ENCODE measurements at regions not wholly inside any gene's neighbourhood (a gene's known extent, or its start where the extent isn't known, plus 50 kb on each side); places are given as distances from the start of the nearest gene placed in this dataset.
A peak's percentile ranks its signal among the peaks of the same experiment; 100 is the strongest.

DNA sequence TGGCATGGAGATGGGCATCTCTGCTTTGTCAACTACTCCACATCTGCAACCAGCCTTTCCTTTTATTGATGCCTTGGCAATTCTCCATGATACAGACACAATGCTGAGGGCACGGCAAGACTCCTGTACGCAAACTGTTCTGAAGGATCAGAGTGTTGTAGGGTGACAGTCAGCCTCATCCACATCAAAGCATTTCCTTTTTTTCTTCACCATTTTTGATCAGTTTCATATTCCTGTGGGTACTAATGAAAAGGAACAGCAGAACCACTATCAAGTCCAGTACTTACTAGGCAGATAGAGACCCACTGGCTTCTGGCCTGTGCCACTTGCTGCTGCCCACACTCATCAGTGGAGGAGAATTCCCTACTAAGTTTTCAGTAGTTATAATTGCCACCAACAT, 181.6 kb downstream of the PALM2AKAP2 start:
- H3K27me3 Mint-ChIP-seq (ENCODE audit: low read depth in 2 of 2): peaks cover 24 to 38% of the 10 kb centered on the region in 2 donors
- no peaks in the 10 kb centered on the region for H3K4me1 ChIP-seq (ENCODE audit: control insufficient read depth, insufficient read depth, low read length)
- H3K4me3 ChIP-seq (ENCODE audit: low read length): no peak overlapping the region
- TF ChIP-seq CTCF (IDR thresholded peaks at IDR 0.05): no peak
- H3K36me3 ChIP-seq (ENCODE audit: control insufficient read depth, insufficient read depth, low read length): no peaks in the 10 kb centered on the region
- H3K27me3 ChIP-seq (ENCODE audit: control insufficient read depth, insufficient read depth, low read length): no peaks in the 10 kb centered on the region
- no peaks in the 10 kb centered on the region for H3K36me3 Mint-ChIP-seq
- DNase-seq (no peak), ATAC-seq (no peak)
- no peak overlapping the region for H3K27ac ChIP-seq (ENCODE audit: low read length)
- H3K9me3 Mint-ChIP-seq: no peaks in the 10 kb centered on the region
- intact Hi-C loops (cut with micrococcal nuclease): no loop called here
- H3K4me1 Mint-ChIP-seq: no peaks in the 10 kb centered on the region
- WGBS (ENCODE audit: insufficient coverage): 38% methylated on average over 2 of the region's 2 CpGs
- H3K27ac Mint-ChIP-seq: no peak overlapping the region
- H3K4me3 Mint-ChIP-seq: no peak overlapping the region
- no peaks in the 10 kb centered on the region for H3K9me3 ChIP-seq (ENCODE audit: control insufficient read depth, insufficient read depth, low read length)

DNA sequence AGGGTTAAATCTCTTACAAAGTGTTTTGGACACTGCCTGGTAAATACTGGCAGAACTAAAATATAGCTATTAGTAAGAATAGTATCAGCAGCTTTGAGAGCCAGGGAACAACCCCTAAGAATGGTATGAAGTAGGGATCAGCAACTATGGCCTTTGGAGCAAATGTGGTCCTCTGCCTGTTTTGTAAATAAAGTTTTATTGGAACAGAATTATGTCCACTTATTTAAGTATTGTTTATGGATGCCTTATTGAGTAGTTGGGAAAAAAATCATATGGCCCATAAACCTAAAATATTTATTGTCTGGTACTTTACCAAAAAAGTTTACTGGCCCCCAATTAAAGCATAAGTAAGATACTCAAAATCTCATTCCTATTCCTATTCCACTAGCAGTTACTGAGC, 182.2 kb downstream of the PALM2AKAP2 start:
- Mint-ChIP-seq H3K36me3 (no peaks in the 10 kb centered on the region), H3K4me1 (no peaks in the 10 kb centered on the region), H3K27me3 (ENCODE audit: low read depth in 2 of 2) (peaks cover 20 to 32% of the 10 kb centered on the region in 2 donors), H3K27ac (no peak overlapping the region), H3K4me3 (no peak overlapping the region), H3K9me3 (no peaks in the 10 kb centered on the region)
- H3K9me3 ChIP-seq (ENCODE audit: control insufficient read depth, insufficient read depth, low read length): no peaks in the 10 kb centered on the region
- DNase-seq (no peak), ATAC-seq (no peak)
- H3K27me3 ChIP-seq (ENCODE audit: control insufficient read depth, insufficient read depth, low read length): no peaks in the 10 kb centered on the region
- no peaks in the 10 kb centered on the region for H3K4me1 ChIP-seq (ENCODE audit: control insufficient read depth, insufficient read depth, low read length)
- H3K4me3 ChIP-seq (ENCODE audit: low read length): no peak overlapping the region
- intact Hi-C loops (cut with micrococcal nuclease): no loop called here
- no peak for TF ChIP-seq CTCF (IDR thresholded peaks at IDR 0.05)
- H3K27ac ChIP-seq (ENCODE audit: low read length): no peak overlapping the region
- no peaks in the 10 kb centered on the region for H3K36me3 ChIP-seq (ENCODE audit: control insufficient read depth, insufficient read depth, low read length)

DNA sequence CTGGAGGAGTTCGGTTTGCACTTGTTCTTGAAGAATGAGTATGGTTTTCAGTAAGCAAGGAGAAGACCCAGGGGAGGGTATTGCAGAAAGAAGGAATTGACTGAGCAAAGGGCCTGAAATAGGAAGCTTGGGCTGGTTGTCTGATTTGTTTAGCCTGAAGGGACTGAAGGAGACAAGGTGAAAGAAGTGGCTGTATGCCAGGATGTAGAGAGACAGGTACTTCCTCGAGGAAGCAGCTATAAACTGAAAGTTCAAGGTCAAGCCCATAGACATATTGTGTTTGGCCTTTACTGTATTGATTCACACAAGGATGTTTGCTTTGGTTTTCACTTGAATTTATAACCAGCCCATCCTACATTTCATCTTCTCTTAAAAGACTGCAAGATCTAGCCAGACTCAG, 183.1 kb downstream of the PALM2AKAP2 start:
- Mint-ChIP-seq H3K27me3 (ENCODE audit: low read depth in 2 of 2) (peaks cover 20 to 23% of the 10 kb centered on the region in 2 donors), H3K36me3 (no peaks in the 10 kb centered on the region), H3K9me3 (no peaks in the 10 kb centered on the region), H3K27ac (no peak overlapping the region), H3K4me1 (no peaks in the 10 kb centered on the region), H3K4me3 (no peak overlapping the region)
- no peak for DNase-seq
- intact Hi-C loops (cut with micrococcal nuclease): no loop called here
- TF ChIP-seq CTCF (IDR thresholded peaks at IDR 0.05): no peak
- Histone ChIP-seq H3K36me3 (ENCODE audit: control insufficient read depth, insufficient read depth, low read length) (no peaks in the 10 kb centered on the region), H3K4me1 (ENCODE audit: control insufficient read depth, insufficient read depth, low read length) (peaks cover 2% of the 10 kb centered on the region), H3K27ac (ENCODE audit: low read length) (no peak overlapping the region), H3K27me3 (ENCODE audit: control insufficient read depth, insufficient read depth, low read length) (no peaks in the 10 kb centered on the region), H3K9me3 (ENCODE audit: control insufficient read depth, insufficient read depth, low read length) (no peaks in the 10 kb centered on the region), H3K4me3 (ENCODE audit: low read length) (no peak overlapping the region)
- no peak for ATAC-seq
- WGBS (ENCODE audit: insufficient coverage): 79% methylated on average over 2 of the region's 2 CpGs

DNA sequence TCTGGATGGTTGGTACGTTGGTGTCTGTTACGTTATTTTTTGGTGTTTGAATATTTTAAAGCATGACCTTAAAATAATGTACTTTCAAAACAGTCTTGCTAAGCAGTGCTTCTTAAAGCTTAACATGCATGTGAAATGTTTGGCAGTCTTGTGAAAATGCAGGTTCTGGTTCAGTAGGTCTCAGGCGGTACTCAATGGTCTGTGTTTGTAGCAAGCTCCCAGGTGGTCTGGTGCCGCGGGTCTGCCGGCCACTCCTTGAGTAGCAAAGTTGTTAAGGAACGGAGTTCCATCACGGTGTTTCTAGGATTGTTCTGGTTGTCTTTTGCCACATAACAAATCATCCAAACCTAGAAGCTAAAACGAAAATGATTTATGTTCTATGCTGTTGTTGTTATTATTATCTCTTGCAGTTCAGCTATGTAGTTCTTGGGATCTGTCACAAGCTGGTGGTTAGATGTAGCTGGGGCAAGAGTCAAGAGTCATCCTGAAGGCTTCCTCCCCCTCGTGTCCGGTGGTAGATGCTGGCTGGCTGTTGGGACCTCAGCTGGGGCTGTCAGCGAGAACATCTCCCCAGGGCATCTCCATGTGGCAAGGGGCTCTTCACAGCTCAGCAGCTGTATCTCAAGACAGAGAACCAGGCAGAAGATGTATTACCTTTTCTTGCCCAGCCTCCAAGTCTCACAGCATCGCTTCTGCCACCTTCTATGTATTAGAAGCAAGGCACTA, 186.8 kb downstream of the PALM2AKAP2 start:
- DNase-seq (no peak), ATAC-seq (no peak)
- Histone ChIP-seq H3K4me3 (ENCODE audit: low read length) (no peak overlapping the region), H3K27me3 (ENCODE audit: control insufficient read depth, insufficient read depth, low read length) (no peaks in the 10 kb centered on the region), H3K27ac (ENCODE audit: low read length) (peak overlapping the region; percentile 56), H3K36me3 (ENCODE audit: control insufficient read depth, insufficient read depth, low read length) (no peaks in the 10 kb centered on the region), H3K9me3 (ENCODE audit: control insufficient read depth, insufficient read depth, low read length) (no peaks in the 10 kb centered on the region), H3K4me1 (ENCODE audit: control insufficient read depth, insufficient read depth, low read length) (peaks cover 17% of the 10 kb centered on the region)
- WGBS (ENCODE audit: insufficient coverage): 71% methylated on average over 8 of the region's 13 CpGs
- Mint-ChIP-seq H3K27me3 (ENCODE audit: low read depth in 2 of 2) (peaks cover 8 to 12% of the 10 kb centered on the region in 2 donors), H3K4me1 (no peaks in the 10 kb centered on the region), H3K9me3 (no peaks in the 10 kb centered on the region), H3K27ac (no peak overlapping the region), H3K4me3 (no peak overlapping the region), H3K36me3 (no peaks in the 10 kb centered on the region)
- TF ChIP-seq CTCF (IDR thresholded peaks at IDR 0.05): no peak
- intact Hi-C loops (cut with micrococcal nuclease): no loop called here
